Eye (tissue), 1 donor: ENCODE measurements at regions not wholly inside any gene's neighbourhood (a gene's known extent, or its start where the extent isn't known, plus 50 kb on each side); places are given as distances from the start of the nearest gene placed in this dataset.

Source experiments
- DNase-seq: peaks from one replicate; pipeline ENCODE4 v3.0.0-alpha.2; 2015

DNA sequence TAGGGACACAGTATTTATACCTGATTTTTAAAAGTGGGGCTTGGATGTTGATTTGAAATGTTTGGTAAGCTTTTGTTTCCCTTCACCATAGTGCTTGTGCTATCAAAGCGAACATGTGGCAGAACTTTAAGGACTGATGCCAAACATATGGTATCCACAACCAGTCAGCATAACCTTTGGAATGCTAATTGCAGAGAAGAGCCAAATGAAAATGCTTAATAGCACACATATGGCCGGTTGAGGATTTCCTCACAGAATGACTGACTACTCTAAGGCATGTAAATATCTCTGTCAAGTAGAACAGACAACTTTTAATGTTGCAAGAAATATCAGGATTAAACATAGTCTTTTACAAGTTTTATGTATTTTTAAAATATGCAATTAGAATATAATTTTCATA, 120.9 kb upstream of the COL3A1 start:
- DNase-seq, result peak; percentile 67

DNA sequence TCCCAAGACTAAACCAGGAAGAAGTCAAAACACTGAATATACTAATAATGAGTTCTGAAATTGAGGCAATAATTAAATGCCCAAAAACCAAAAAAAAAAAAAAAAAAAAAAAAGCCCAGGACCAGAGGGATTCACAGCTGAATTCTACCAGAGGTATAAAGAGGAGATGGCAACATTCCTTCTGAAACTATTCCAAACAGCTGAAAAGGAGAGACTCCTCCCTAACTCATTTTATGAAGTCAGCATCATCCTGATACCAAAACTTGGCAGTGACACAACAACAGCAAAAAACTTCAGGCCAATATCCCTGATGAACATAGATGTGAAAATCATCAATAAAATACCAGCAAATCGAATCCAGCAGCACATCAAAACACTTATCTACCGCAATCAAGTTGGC, 108.5 kb upstream of the COL3A1 start:
- DNase-seq, result no peak

DNA sequence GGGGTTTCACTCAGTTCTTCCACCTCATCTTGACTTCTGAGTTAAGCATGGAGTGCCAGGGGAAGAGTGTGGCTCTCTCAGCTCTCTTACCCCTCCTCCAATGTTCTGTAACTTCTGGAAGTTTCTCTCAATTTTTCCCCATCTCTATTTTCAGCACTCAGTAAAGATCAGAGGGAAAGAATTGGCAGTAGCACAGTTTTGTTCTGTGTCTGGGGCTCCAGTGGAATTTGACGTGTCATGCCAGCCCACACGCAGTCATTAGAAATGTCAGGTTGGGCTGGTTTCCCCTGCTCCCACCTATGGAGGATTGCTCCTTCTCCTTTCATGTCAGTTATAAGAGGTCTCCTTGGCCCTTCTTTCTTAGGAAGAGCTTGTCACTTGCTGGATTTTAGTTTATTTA, 104.6 kb upstream of the COL3A1 start:
- no peak for DNase-seq

DNA sequence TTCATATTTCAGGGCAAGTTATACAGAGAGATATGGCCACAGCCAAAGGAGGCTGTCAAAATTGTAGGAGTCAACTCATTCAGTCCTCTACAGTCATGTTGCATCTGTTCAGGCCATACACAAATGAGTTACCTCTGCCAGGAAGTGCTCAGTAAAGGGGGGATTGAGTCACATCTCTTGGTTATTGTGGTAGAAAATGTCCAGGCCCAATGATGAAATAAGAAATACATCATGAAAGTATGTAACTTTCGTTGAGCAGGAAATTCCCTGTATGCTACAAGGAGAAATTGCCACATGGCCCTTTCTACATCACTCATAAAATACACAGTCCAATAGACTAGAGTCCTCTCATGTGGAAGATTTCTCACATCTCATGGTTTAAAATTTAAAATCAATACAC, 103.9 kb upstream of the COL3A1 start:
- DNase-seq, result no peak

DNA sequence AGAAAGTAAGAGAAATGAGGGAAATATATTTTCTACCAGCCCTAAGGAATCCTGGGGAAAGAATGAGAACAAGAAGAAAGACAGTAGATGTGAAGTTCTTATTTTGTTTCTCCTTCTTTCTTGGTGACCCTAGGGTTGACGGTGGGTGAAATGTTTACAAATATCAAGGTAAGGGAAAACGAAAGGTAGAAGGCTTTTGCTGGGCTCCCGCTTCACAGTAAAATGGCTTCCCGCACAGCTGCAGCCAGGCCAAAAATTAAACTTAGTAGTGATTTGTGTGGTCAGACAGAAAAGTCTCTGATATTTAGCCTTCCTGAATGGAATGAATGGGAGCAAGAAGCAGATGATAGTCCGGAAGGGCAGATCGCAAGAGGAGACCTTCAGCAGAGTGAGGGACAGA, 99.1 kb upstream of the COL3A1 start:
- no peak for DNase-seq

DNA sequence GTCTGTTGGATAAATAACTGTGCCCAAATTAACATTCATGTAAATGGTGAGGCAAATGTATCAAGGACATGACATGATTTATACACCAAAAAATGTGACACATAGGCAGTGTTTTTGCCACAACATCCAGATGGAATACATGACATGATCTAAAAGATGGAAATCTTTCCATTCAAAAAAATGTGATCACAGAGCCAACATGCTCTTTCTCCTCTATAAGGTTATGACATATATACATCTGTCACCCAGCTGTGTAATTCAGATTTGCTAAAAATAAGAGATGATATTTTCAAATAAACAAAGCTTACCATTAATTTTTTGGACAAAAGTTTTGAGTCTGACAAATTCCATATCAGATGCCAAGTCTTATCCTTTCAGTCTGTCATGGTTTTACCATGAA, 95.5 kb upstream of the COL3A1 start:
- DNase-seq, result peak; percentile 37

DNA sequence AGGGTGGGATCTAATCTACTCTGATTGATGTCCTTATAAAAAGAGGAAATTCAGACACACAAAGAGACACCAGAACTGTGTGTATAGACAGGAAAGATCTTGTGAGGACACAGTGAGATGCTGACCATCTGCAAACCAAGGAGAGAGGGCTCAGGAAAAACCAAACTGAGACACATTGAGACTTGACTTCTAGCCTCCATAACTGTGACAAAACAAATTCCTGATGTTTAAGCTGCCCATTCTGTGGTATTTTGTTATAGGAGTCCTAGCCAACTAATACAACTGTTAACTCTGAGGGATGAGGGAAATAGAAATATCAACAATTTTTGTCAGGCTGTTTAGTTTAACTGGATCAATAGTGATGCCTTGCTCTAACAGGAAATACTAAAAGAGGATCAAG, 93.4 kb upstream of the COL3A1 start:
- no peak for DNase-seq

DNA sequence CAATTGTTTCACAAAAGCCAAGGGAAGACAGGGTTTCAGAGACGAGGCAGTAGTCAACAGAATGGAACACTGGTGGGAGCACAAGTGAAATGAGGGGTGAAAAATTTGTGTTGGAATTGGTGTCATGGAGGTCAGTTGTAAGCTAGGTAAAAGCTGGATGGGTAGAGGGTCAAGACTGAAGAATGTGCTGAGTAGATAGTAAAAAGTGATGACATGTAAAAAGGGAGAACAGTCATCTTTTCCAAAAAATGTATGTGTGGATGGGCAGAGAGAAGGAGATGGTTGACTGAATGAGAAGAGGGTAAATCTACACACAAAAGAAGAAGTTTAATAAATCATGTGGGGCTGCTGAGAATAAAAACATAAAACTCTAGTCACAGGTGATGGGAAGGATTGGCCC, 92.7 kb upstream of the COL3A1 start:
- no peak for DNase-seq

DNA sequence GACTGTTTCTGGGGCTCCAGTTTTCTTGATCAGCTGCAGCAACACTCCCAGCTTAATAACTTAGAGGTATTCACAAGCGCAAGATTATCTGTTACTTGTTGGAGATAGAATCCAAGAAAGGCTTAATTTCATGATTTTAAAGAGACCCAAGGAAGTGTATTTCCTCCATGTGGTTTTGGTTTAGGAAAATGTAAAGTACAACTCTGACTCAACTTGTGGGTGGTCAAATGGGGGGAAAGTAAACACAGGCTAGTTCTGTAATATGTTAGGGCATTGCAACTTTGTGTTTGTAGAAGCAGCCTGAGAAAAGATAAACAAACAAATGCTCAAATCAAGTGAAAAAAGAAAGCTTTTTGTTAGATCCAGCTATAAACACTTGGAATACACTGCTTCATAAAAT, 90.1 kb upstream of the COL3A1 start:
- DNase-seq, result peak; percentile 47

DNA sequence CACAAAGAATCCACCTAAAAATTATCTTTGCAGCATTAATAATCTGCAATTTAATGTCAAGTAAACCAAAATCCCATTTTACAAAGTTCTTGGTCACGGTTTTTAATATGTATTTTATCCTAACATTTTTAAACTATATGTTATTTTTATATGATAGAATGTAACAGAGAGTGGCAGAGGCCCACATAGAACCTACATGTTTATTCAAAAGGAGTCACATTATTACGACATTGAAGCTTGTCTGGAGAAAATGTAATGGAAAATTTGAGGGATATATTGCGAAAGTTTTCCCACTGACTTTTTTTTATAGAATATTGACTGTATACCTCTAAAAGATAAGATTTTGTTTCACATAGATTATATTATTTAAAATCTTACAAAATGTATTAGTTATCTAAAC, 89.7 kb upstream of the COL3A1 start:
- no peak for DNase-seq

DNA sequence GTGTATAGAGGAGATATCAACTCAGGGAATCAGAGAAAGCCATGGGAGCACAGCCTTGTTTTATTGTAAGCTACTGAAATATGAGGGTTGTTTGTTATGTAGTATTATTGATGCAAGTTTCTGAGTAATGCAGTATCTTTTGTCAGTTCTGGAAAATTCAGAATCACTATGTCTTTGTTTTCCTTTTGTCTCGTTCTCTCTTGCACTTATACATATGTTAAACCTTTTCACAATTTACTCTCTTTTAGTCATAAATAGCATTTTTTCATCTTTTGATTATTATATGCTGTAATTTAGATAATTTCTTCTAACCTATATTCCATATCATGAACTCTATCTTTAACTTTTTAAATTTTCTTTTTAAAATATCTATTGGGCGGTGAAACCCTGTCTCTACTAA, 85.0 kb upstream of the COL3A1 start:
- no peak for DNase-seq

DNA sequence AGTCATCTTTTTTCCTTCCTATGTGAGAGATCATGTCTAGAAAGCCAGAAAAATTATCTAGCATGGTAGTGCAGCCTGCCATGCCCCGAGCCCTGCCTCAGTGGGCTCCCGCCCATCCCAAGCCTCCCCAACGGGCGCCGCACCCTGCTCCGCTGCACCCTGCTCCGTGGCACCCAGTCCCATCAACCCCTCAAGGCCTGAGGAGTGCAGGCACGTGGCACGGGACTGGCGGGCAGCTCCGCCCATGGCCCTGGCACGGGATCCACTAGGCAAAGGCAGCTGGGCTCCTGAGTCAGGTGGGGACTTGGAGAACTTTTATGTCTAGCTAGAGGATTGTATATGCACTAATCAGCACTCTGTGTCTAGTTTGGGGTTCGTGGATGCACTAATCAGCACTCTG, 83.4 kb upstream of the COL3A1 start:
- DNase-seq, result no peak

DNA sequence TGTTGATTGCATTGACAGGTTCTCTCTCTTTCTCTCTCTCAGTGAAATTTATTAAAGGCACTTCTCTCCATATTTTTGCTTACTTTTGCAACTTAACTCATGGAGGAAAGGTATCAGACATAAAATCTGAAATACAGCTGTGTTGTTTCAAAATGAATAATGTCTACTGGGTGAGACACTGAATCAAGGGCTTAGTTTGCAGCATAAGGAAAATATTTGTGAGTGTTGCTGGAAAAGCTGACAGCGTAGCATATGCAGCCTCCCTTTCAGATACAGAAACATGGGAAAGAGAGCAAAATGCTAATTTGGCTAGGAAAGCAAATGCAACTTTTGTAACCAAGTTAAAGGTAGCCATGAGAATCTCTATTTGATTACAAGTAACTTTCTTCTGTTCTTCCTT, 81.5 kb upstream of the COL3A1 start:
- peak; percentile 42 for DNase-seq

DNA sequence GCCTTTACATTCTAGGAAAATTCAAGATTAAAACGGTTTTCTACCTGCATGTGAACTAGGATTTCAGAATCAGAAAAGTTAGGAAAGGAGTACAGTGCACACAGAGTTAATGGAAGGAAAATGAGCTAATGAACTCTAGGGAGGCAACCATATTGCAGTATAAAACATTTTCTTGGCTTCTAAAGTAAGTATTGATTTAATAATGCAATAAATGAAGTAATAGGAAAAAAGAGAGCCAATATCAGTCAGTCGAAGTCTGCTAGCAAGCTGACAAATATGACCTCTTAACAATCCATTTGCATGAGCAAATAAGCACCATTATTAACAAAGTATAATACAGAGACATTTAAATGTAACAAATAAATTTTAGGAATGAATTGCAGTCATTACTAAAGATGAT, 80.2 kb upstream of the COL3A1 start:
- DNase-seq, result no peak

DNA sequence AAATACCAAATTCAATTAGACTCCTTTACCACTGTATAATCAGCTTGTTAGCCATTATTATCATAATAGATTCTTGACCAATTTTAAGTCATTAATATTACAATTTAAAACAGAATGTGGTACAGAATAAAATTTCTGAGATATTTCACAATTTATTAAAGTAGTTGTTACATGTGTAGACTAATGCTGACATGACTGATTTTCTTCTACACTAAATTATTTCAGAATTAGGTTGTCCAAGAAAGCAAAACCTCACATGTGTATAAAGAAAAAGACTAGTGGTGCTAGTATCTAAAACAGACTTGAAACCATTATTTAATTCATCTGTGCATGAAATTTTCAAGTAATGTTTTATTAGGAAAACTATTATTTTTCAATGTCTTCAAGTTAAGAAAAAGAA, 79.2 kb upstream of the COL3A1 start:
- DNase-seq, result no peak

DNA sequence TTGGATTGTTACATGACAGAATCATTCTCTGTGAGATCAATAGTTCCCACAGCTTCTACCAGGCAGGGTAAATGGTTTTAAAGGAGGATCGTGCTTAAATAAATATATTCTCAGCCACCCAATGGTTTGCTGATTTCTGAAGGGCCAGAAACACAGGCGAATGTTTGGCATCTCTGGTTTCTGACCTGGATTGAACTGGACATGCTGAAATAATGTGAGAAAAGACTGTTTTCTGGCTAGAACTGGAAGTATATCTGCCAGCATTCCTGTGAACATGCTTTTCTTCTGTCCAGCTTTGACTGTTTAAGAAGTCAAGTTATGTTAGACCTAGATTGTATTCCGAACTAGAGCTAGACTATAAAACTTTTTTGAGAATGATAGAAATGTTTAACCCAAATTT, 77.1 kb upstream of the COL3A1 start:
- DNase-seq, result no peak

DNA sequence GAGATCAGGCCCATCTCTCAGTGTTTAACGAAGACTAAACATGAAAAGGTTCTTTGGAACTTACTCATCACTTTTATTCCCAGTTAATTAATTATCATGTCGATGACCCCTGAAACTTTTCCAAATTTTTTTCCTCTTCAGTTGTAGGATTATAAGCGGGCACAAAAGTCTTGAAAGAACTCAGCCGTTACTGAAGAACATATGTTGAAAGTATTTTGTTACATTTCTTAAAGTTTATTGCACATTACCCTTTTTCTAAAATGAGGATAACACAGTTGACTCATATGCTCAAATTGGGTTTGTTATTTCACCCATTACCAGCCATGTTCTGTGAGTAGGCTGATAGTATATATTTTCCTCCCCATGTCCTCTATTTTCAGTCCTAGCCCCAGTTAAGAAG, 75.9 kb upstream of the COL3A1 start:
- DNase-seq, result no peak

DNA sequence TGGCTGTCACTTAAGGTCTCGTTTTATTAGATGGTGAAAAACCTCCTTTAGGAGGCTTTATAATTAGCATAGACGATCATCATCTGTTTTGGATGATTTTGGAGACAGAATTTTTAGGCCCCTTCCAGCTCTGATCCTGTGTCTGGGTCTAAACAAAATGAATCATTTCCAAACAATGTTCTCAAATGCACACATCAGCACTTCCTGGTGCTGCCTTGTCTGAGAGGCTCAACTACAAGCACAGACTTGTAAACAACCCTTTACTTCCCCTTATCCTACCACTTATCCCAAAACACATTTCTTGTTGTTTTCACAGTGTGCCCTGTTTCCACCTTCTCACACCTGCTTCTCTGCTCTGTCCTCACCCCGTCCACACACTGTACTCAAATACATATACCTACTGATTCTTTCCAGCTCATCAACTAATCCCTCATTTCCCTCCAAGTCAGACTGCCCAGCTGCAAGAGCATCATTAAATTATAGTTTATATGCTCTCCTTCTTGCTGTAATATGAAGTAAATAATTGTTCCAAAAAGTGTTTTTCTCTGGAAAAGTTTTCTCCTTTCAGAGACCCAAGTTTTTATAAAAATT, 71.2 kb upstream of the COL3A1 start:
- no peak for DNase-seq

DNA sequence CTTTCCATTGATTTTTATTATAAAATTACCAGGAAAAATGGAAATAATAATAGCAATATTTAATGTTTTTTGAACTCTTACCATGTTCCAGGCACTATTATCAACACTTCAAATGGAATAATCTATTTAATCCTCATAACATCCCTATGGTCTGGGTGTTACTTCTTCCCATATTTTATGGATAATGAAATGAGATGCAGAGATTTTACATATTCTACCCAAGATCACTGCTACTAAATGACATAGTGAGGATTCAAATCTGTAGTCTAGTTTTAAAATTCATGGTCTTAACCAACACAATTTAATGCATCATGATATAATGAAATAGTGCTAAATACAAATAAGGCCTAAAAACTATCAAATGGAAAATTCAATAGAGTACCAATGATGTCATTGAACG, 70.4 kb upstream of the COL3A1 start:
- no peak for DNase-seq

DNA sequence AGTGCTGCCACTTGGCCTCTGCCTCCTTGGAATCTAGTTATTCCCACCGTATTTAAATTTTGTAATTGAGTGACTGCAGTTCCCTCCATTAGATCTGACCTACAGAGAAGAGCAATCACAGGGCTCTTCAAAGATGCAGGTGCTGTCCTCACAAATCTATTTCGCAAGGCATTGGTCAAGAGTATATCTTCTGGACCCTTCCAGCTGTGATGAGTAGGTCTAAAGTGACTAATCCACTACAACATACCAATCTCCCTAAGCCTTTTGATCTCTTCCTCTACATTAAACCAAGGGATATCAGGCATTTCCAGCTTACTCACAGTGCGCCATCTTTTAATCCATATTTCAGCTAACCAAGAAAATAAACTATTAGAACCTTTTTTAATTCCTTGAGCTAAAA, 65.1 kb upstream of the COL3A1 start:
- no peak for DNase-seq

DNA sequence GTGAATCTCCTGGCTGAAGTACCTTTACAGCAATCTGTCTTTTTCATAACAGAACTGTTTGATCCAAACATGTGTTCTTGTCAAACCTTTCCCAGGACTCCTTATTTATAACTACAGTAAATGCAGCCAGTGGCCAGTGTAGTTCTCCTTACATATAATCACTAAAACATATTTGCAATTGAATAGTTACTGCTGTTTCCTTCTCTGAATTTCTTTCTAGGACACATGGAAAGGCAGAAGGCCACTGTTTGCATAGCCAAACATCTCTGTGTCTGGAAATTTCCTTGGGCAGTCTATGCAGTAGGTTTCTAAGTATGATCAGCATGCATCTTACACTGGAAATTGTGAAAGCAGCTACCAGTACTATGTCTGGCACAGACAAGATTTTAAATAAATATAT, 57.4 kb upstream of the COL3A1 start:
- no peak for DNase-seq

DNA sequence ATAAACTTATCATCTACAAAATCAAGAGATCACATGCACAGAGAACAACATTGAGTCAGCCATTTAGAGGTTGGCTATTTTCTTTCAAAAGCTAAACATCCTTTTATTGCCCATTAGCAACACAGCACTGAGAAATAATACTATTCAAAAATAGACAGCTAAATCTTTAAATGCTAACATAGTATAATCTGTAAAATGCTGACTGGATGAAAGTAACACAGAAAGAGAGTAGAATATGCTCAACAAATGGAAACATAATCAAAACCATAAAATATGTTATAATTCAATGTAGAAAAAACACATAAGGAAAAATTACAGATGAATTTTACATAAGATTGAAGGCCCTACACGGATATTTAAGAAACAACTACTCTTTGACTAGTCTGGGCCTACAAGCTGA, 56.5 kb upstream of the COL3A1 start:
- no peak for DNase-seq

DNA sequence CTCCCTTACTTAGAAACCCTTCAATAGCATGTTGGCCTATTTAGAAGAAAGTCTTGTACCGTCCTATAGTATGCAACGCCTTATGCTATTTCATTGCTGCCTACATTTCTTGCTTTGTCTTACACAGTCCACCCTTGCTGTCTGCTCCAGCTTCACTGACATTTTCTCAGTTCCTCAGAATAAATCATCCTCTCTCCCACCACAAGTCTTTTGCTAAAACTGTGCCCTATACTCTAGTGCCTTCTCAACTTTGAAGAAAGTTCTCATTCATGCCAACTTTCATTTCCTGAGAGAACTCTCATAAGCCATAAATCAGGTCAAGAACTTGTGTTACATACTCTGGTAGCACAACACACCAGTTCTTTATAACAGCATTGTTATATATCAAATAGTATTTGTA, 54.3 kb upstream of the COL3A1 start:
- DNase-seq, result no peak

DNA sequence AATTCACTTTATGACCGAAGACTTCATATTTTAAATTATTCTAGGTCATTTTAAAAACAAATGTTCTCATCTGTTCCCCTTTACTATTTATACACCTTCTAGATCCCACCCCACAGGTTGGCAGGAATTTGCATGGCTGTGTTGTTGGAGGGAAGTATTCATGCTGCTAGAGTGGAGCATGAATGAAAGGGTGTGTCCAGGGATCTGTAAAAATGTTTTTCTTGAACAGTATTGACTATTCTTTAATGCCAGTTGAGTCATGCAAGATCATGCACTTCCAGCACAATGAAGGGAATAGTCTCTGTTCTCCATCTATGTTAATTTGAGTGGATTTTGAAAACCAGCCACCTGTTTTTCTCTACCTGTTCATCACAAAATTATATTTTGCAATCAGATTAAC, 52.0 kb upstream of the COL3A1 start:
- DNase-seq, result no peak
